ENCODE measurements at regions not wholly inside any gene's neighbourhood (a gene's known extent, or its start where the extent isn't known, plus 50 kb on each side); places are given as distances from the start of the nearest gene placed in this dataset.

DNA sequence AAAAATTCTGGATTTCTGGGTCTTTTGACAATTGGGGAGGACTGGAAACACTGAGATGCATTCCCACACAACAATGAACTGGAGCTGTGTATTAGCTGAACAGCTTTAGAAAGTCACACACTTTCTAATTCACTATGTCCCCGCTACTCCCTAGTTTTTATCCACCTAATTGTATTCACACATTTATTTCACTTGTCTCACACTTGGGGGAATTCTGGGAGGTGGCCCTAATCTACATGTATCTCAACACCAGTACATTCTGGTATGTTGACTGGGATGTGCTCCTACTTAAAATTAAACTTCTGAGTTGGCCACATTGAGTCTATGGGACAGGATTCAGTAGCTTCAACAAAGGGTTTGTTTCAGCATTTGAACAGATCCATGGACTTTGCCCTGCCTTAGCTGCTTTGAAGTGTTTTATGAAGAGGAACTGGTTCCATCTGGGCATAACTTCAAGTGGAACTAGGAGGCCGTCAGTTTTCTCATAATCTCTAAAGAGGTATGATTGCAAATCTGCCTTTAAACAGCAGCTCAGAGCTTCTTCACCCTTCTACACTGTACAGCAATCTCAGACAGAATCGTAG lies 106.5 kb upstream of the CMC1 start:
- Histone ChIP-seq H3K9me3 (replicated peaks; ENCODE audit: low read length) (no peaks in the 10 kb centered on the region), H3K4me1 (ENCODE audit: control insufficient read depth, insufficient read depth, low read length) (peaks cover 11% of the 10 kb centered on the region), H3K36me3 (ENCODE audit: insufficient read depth, low read length) (no peaks in the 10 kb centered on the region), H3K9ac (ENCODE audit: low read depth, low read length) (no peak overlapping the region), H3K4me3 (ENCODE audit: low read length) (no peak overlapping the region), H3K27me3 (ENCODE audit: control insufficient read depth, insufficient read depth, low read length) (no peaks in the 10 kb centered on the region), H3K4me2 (ENCODE audit: low read length) (no peak overlapping the region)

DNA sequence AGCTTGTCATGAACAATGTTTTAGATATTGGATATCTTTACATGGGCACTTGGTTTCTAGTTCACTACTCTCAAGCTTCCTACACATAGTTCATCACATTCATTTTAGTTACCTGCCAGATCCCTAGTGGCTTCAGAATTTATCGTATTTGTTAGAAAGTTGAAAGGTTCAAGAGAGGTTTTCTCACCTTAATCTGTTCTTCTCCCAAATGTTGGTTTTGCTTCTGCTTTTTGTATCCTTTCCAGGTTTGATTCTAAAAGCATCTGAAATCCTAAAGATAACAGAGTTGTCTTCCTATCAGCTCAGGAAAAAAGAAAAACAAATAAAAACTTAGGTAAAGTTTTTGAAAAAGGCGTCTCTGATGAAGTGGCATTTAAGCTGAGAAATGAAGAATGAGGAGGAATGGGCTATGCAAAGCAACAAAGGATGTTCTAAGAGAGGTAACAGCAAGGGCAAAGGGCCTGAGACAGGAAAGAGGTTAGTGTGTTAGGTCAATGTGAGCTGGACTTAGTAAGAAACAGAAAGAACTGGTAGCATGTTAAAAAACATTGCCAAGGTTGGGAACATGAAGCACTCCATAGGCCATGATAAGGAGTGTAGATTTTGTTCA lies 104.7 kb upstream of the CMC1 start:
- H3K4me1 ChIP-seq (ENCODE audit: control insufficient read depth, insufficient read depth, low read length) = peaks cover 20% of the 10 kb centered on the region
- H3K9ac ChIP-seq (ENCODE audit: low read depth, low read length) = no peak overlapping the region
- no peak overlapping the region for H3K4me3 ChIP-seq (ENCODE audit: low read length)
- no peak overlapping the region for H3K4me2 ChIP-seq (ENCODE audit: low read length)
- no peaks in the 10 kb centered on the region for H3K9me3 ChIP-seq (replicated peaks; ENCODE audit: low read length)
- H3K27me3 ChIP-seq (ENCODE audit: control insufficient read depth, insufficient read depth, low read length) = no peaks in the 10 kb centered on the region
- no peaks in the 10 kb centered on the region for H3K36me3 ChIP-seq (ENCODE audit: insufficient read depth, low read length)

DNA sequence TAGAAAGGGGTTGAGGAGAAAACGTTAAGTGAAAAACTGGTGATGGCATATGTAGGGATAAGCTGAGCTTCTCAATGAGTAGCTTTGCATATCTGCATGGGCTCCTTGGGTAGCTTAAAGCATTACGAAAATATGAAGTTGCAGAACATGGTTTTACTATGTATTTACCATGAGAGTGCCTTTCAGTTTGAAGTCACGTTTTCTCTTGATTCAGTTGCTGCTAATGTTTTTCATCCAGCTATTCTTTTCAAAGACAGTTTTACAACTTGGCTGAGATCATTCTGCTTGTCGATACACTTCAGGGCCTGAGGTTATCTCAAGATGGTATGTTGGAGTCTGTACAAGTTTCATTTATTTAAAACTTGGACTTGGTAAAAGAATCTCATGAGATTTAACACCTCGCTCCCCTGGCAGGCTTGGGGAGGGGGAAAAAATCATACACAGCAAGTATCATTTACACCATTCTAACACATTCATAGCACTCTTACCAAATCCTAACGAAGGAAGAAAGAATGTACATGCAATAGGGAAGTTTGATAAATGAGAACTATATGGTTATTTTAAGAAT lies 103.3 kb upstream of the CMC1 start:
- no peaks in the 10 kb centered on the region for H3K36me3 ChIP-seq (ENCODE audit: insufficient read depth, low read length)
- no peaks in the 10 kb centered on the region for H3K9me3 ChIP-seq (replicated peaks; ENCODE audit: low read length)
- no peaks in the 10 kb centered on the region for H3K27me3 ChIP-seq (ENCODE audit: control insufficient read depth, insufficient read depth, low read length)
- H3K4me2 ChIP-seq (ENCODE audit: low read length) = no peak overlapping the region
- H3K9ac ChIP-seq (ENCODE audit: low read depth, low read length) = no peak overlapping the region
- H3K4me1 ChIP-seq (ENCODE audit: control insufficient read depth, insufficient read depth, low read length) = peaks cover 27% of the 10 kb centered on the region
- H3K4me3 ChIP-seq (ENCODE audit: low read length) = no peak overlapping the region

- no peaks in the 10 kb centered on the region for H3K9me3 ChIP-seq (replicated peaks; ENCODE audit: low read length)
- no peak overlapping the region for H3K4me3 ChIP-seq (ENCODE audit: low read length)
- H3K36me3 ChIP-seq (ENCODE audit: insufficient read depth, low read length) = no peaks in the 10 kb centered on the region
- H3K9ac ChIP-seq (ENCODE audit: low read depth, low read length) = no peak overlapping the region
- no peaks in the 10 kb centered on the region for H3K27me3 ChIP-seq (ENCODE audit: control insufficient read depth, insufficient read depth, low read length)
- H3K4me1 ChIP-seq (ENCODE audit: control insufficient read depth, insufficient read depth, low read length) = peaks cover 27% of the 10 kb centered on the region
- no peak overlapping the region for H3K4me2 ChIP-seq (ENCODE audit: low read length)
Observed at GRCh38 chr3:28139288-28139687, 102.1 kb upstream of the CMC1 start.

GRCh38 chr3:28139967-28140634 lies 101.3 kb upstream of the CMC1 start:
- Histone ChIP-seq H3K27me3 (ENCODE audit: control insufficient read depth, insufficient read depth, low read length) (no peaks in the 10 kb centered on the region), H3K9ac (ENCODE audit: low read depth, low read length) (no peak overlapping the region), H3K4me2 (ENCODE audit: low read length) (no peak overlapping the region), H3K4me1 (ENCODE audit: control insufficient read depth, insufficient read depth, low read length) (peaks cover 27% of the 10 kb centered on the region), H3K4me3 (ENCODE audit: low read length) (no peak overlapping the region), H3K9me3 (replicated peaks; ENCODE audit: low read length) (no peaks in the 10 kb centered on the region), H3K36me3 (ENCODE audit: insufficient read depth, low read length) (no peaks in the 10 kb centered on the region)

DNA sequence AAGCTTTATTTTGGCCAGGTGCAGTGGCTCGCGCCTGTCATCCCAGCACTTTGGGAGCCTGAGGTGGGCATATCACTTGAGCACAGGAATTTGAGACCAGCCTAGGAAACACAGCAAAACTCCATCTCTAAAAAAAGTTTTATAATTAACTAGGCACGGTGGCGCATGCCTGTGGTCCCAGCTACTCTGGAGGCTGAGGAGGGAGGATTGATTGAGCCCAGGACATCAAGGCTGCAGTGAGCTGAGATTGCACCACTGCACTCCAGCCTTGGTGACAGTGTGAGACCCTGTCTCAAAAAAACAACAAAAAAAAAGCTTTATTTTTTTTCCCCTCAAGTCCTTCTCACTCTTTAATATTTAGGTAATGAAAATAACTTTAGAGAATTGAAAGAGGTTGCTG lies 100.8 kb upstream of the CMC1 start:
- no peak overlapping the region for H3K4me2 ChIP-seq (ENCODE audit: low read length)
- H3K9me3 ChIP-seq (replicated peaks; ENCODE audit: low read length) = no peaks in the 10 kb centered on the region
- H3K4me3 ChIP-seq (ENCODE audit: low read length) = no peak overlapping the region
- no peaks in the 10 kb centered on the region for H3K36me3 ChIP-seq (ENCODE audit: insufficient read depth, low read length)
- H3K9ac ChIP-seq (ENCODE audit: low read depth, low read length) = no peak overlapping the region
- peaks cover 27% of the 10 kb centered on the region for H3K4me1 ChIP-seq (ENCODE audit: control insufficient read depth, insufficient read depth, low read length)
- H3K27me3 ChIP-seq (ENCODE audit: control insufficient read depth, insufficient read depth, low read length) = no peaks in the 10 kb centered on the region

- no peak overlapping the region for H3K4me2 ChIP-seq (ENCODE audit: low read length)
- no peaks in the 10 kb centered on the region for H3K36me3 ChIP-seq (ENCODE audit: insufficient read depth, low read length)
- no peaks in the 10 kb centered on the region for H3K4me1 ChIP-seq (ENCODE audit: control insufficient read depth, insufficient read depth, low read length)
- H3K4me3 ChIP-seq (ENCODE audit: low read length) = no peak overlapping the region
- no peaks in the 10 kb centered on the region for H3K27me3 ChIP-seq (ENCODE audit: control insufficient read depth, insufficient read depth, low read length)
- H3K9ac ChIP-seq (ENCODE audit: low read depth, low read length) = no peak overlapping the region
- no peaks in the 10 kb centered on the region for H3K9me3 ChIP-seq (replicated peaks; ENCODE audit: low read length)
Observed at GRCh38 chr3:28149960-28150359, 91.5 kb upstream of the CMC1 start.

GRCh38 chr3:28150465-28151206 lies 90.8 kb upstream of the CMC1 start:
- no peak overlapping the region for H3K9ac ChIP-seq (ENCODE audit: low read depth, low read length)
- H3K4me3 ChIP-seq (ENCODE audit: low read length) = no peak overlapping the region
- H3K4me1 ChIP-seq (ENCODE audit: control insufficient read depth, insufficient read depth, low read length) = no peaks in the 10 kb centered on the region
- H3K9me3 ChIP-seq (replicated peaks; ENCODE audit: low read length) = no peaks in the 10 kb centered on the region
- no peaks in the 10 kb centered on the region for H3K36me3 ChIP-seq (ENCODE audit: insufficient read depth, low read length)
- H3K4me2 ChIP-seq (ENCODE audit: low read length) = no peak overlapping the region
- H3K27me3 ChIP-seq (ENCODE audit: control insufficient read depth, insufficient read depth, low read length) = no peaks in the 10 kb centered on the region

GRCh38 chr3:28151207-28151550 lies 90.2 kb upstream of the CMC1 start:
- H3K9ac ChIP-seq (ENCODE audit: low read depth, low read length) = no peak overlapping the region
- no peak overlapping the region for H3K4me2 ChIP-seq (ENCODE audit: low read length)

DNA sequence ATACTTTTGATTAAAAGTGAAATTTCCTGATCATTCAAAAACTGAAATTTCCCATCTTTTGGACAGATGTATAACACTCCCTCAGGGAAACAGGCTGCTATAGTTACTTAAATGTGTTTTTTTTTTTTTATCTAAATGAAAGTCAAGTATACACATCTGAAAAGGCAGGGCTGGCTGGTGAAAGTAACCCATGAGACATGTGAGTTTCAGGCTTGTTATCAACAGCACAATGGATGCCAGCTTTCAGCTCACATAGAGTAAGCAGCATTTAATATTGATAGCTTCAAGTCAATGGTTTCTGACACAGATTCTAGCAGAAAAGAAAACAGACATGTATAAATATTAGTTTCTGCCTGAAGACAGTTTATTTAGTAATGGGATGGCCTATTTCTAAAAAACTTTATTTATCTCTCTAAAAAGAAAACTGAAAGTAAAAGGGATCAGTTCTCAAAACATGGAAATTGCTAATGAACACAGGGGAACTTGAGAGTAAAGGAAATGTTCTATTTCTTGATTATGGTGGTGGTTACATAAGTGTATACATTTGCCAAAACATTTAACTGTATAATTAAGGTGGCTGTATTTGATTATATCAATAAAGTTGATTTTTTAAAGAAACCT lies 89.7 kb upstream of the CMC1 start:
- peak overlapping the region; percentile 42 for H3K9ac ChIP-seq (ENCODE audit: low read depth, low read length)
- no peaks in the 10 kb centered on the region for H3K4me1 ChIP-seq (ENCODE audit: control insufficient read depth, insufficient read depth, low read length)
- no peaks in the 10 kb centered on the region for H3K36me3 ChIP-seq (ENCODE audit: insufficient read depth, low read length)
- H3K9me3 ChIP-seq (replicated peaks; ENCODE audit: low read length) = no peaks in the 10 kb centered on the region
- H3K27me3 ChIP-seq (ENCODE audit: control insufficient read depth, insufficient read depth, low read length) = no peaks in the 10 kb centered on the region
- H3K4me3 ChIP-seq (ENCODE audit: low read length) = no peak overlapping the region
- H3K4me2 ChIP-seq (ENCODE audit: low read length) = peak overlapping the region; percentile 54

More at GRCh38 chr3:28151207-28151550, 90.2 kb upstream of the CMC1 start:
- Histone ChIP-seq H3K27me3 (ENCODE audit: control insufficient read depth, insufficient read depth, low read length) (no peaks in the 10 kb centered on the region), H3K36me3 (ENCODE audit: insufficient read depth, low read length) (no peaks in the 10 kb centered on the region), H3K4me3 (ENCODE audit: low read length) (no peak overlapping the region), H3K9me3 (replicated peaks; ENCODE audit: low read length) (no peaks in the 10 kb centered on the region), H3K4me1 (ENCODE audit: control insufficient read depth, insufficient read depth, low read length) (no peaks in the 10 kb centered on the region)

DNA sequence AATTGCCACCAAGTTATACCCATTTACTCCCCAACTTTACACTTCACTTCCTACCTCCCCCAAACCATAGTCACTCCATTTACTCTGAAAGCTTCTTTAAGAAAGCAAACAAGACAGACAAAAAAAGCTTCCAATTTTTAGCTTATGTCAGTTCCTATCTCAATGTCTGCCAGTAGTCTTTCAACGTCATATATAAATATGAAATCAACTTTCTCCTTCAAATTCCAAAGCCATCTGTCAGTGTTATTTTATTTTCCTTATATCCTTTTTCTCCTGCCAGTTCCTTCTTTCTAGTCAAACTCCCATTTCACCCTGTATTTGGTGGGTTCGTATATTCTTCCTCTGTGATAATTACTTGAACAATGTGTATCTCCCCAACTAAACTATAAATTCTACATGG lies 85.8 kb upstream of the CMC1 start:
- H3K27me3 ChIP-seq (ENCODE audit: control insufficient read depth, insufficient read depth, low read length) = no peaks in the 10 kb centered on the region
- H3K4me1 ChIP-seq (ENCODE audit: control insufficient read depth, insufficient read depth, low read length) = no peaks in the 10 kb centered on the region
- no peak overlapping the region for H3K4me2 ChIP-seq (ENCODE audit: low read length)
- H3K4me3 ChIP-seq (ENCODE audit: low read length) = no peak overlapping the region
- H3K9ac ChIP-seq (ENCODE audit: low read depth, low read length) = no peak overlapping the region
- no peaks in the 10 kb centered on the region for H3K36me3 ChIP-seq (ENCODE audit: insufficient read depth, low read length)
- no peaks in the 10 kb centered on the region for H3K9me3 ChIP-seq (replicated peaks; ENCODE audit: low read length)

Data from skeletal muscle satellite cell (primary cell).